CD14-positive monocyte (primary cell): ENCODE measurements at regions not wholly inside any gene's neighbourhood (a gene's known extent, or its start where the extent isn't known, plus 50 kb on each side); places are given as distances from the start of the nearest gene placed in this dataset.

Experiments
- DNase-seq, 3 donors: peaks; one replicate each; pipeline ENCODE4 v3.0.0-alpha.2; 2011 to 2022
- H2AFZ ChIP-seq: 2 replicates; pipeline ENCODE4 v1.6.0; 2012; ENCODE audit warnings: mild to moderate bottlenecking, low read depth, low read length, inconsistent platforms; ENCODE audit not compliant: insufficient read depth, poor library complexity, severe bottlenecking
- H3K27ac ChIP-seq, 2 donors: 1 replicate in 1 of 2; 2 replicates in 1 of 2; pipeline ENCODE4 v1.5.1; 2012 to 2013; ENCODE audit warnings: low read length in 2 of 2, control low read depth in 1 of 2, inconsistent platforms in 1 of 2, low read depth in 1 of 2, mild to moderate bottlenecking in 1 of 2
- H3K27me3 ChIP-seq, 2 donors: one replicate each; pipeline versions ENCODE4 v1.6.0 to v1.6.1; 2011 to 2013; ENCODE audit warnings: low read length in 2 of 2; ENCODE audit not compliant: control insufficient read depth in 2 of 2, insufficient read depth in 2 of 2
- H3K36me3 ChIP-seq, 2 donors: replicated peaks in 1 of 2; 1 replicate in 1 of 2; 2 replicates in 1 of 2; pipeline versions ENCODE4 v1.5.1 to v1.6.1; 2012 to 2013; ENCODE audit warnings: low read length in 2 of 2, control low read depth in 1 of 2, inconsistent platforms in 1 of 2, mild to moderate bottlenecking in 1 of 2; ENCODE audit not compliant: insufficient read depth in 2 of 2, control insufficient read depth in 1 of 2
- H3K4me1 ChIP-seq, 2 donors: 1 replicate in 1 of 2; 2 replicates in 1 of 2; pipeline versions ENCODE4 v1.5.1 to v1.6.1; 2012 to 2013; ENCODE audit warnings: low read length in 2 of 2, control low read depth in 1 of 2, inconsistent platforms in 1 of 2, mild to moderate bottlenecking in 1 of 2, moderate library complexity in 1 of 2; ENCODE audit not compliant: insufficient read depth in 2 of 2, control insufficient read depth in 1 of 2
- H3K4me2 ChIP-seq: replicated peaks from 2 replicates; pipeline ENCODE3; 2012; ENCODE audit warnings: low read length, moderate library complexity, mild to moderate bottlenecking; ENCODE audit not compliant: poor library complexity, severe bottlenecking; ENCODE audit errors: extremely low read depth
- H3K4me3 ChIP-seq, 3 experiments: fragments of 200-600 bp in 1 of 3; sonication (generic) in 1 of 3; replicated peaks in 1 of 3; 1 replicate in 2 of 3; 2 replicates in 1 of 3; pipeline ENCODE4 v1.5.1; 2011 to 2013; ENCODE audit warnings: low read length in 3 of 3, mild to moderate bottlenecking in 3 of 3, control low read depth in 2 of 3, low read depth in 2 of 3, inconsistent platforms in 1 of 3, moderate library complexity in 1 of 3
- H3K79me2 ChIP-seq: 2 replicates; pipeline ENCODE4 v1.6.0; 2012; ENCODE audit warnings: mild to moderate bottlenecking, control low read depth, inconsistent platforms, low read length, moderate library complexity; ENCODE audit not compliant: insufficient read depth
- H3K9ac ChIP-seq: 2 replicates; pipeline ENCODE4 v1.6.0; 2017; ENCODE audit warnings: low read length, mild to moderate bottlenecking; ENCODE audit not compliant: insufficient read depth, poor library complexity, severe bottlenecking
- H3K9me3 ChIP-seq, 2 donors: replicated peaks in 1 of 2; 1 replicate in 1 of 2; 2 replicates in 1 of 2; pipeline versions ENCODE4 v1.5.1 to v1.6.1; 2012 to 2013; ENCODE audit warnings: low read length in 2 of 2, control low read depth in 1 of 2; ENCODE audit not compliant: control insufficient read depth in 1 of 2, insufficient read depth in 1 of 2
- H4K20me1 ChIP-seq: 2 replicates; pipeline ENCODE4 v1.6.0; 2012; ENCODE audit warnings: mild to moderate bottlenecking, low read length, control low read depth, moderate library complexity; ENCODE audit not compliant: insufficient read depth
- H3K27ac Mint-ChIP-seq, 7 donors: one replicate each; pipeline ENCODE4 v1.8.0; 2020; ENCODE audit warnings: mild to moderate bottlenecking in 7 of 7, mixed read lengths in 7 of 7, moderate library complexity in 6 of 7, inconsistent platforms in 2 of 7
- H3K27me3 Mint-ChIP-seq, 3 donors: one replicate each; pipeline ENCODE4 v1.8.0; 2021 to 2022; ENCODE audit warnings: low read depth in 3 of 3, mild to moderate bottlenecking in 3 of 3, mixed read lengths in 3 of 3, moderate library complexity in 3 of 3, inconsistent platforms in 1 of 3
- H3K36me3 Mint-ChIP-seq, 2 donors: one replicate each; pipeline ENCODE4 v1.8.0; 2020; ENCODE audit warnings: mixed read lengths in 2 of 2, inconsistent platforms in 1 of 2, mild to moderate bottlenecking in 1 of 2
- H3K4me1 Mint-ChIP-seq: one replicate; pipeline ENCODE4 v1.8.0; 2020; ENCODE audit warnings: mild to moderate bottlenecking, mixed read lengths
- H3K4me3 Mint-ChIP-seq, 2 donors: one replicate each; pipeline ENCODE4 v1.8.0; 2020; ENCODE audit warnings: mild to moderate bottlenecking in 2 of 2, mixed read lengths in 2 of 2, moderate library complexity in 1 of 2
- H3K9me3 Mint-ChIP-seq, 7 donors: one replicate each; pipeline ENCODE4 v1.8.0; 2020 to 2022; ENCODE audit warnings: mixed read lengths in 7 of 7, mild to moderate bottlenecking in 6 of 7, moderate library complexity in 6 of 7, inconsistent platforms in 2 of 7
- WGBS: methylation state at CpG from one replicate; pipeline ENCODE4 v1.1.5; 2013; ENCODE audit warnings: missing lambda C conversion rate; ENCODE audit not compliant: insufficient coverage; 5-methylcytosine and 5-hydroxymethylcytosine counted together
- intact Hi-C, 2 donors: fragments of 100-400 bp; cut with micrococcal nuclease; formaldehyde crosslinking; loops; one replicate each; pipeline versions ENCODE4 v1.15.0 to v1.15.1; 2023
- TF ChIP-seq, protein P1 (sequence below): fragments of 200-600 bp; IDR thresholded peaks from one replicate; pipeline ENCODE4 v1.8.0; 2022; ENCODE audit warnings: antibody characterized with exemption, mild to moderate bottlenecking

GRCh38 chr9:2957656-2958200, 113.8 kb upstream of the PUM3 start:
- no peak overlapping the region for H3K9ac ChIP-seq
- H3K36me3 Mint-ChIP-seq: no peaks in the 10 kb centered on the region
- H3K27ac ChIP-seq: no peak overlapping the region
- no peaks in the 10 kb centered on the region for H3K36me3 ChIP-seq
- no peak overlapping the region for H2AFZ ChIP-seq
- TF ChIP-seq, protein P1, sequence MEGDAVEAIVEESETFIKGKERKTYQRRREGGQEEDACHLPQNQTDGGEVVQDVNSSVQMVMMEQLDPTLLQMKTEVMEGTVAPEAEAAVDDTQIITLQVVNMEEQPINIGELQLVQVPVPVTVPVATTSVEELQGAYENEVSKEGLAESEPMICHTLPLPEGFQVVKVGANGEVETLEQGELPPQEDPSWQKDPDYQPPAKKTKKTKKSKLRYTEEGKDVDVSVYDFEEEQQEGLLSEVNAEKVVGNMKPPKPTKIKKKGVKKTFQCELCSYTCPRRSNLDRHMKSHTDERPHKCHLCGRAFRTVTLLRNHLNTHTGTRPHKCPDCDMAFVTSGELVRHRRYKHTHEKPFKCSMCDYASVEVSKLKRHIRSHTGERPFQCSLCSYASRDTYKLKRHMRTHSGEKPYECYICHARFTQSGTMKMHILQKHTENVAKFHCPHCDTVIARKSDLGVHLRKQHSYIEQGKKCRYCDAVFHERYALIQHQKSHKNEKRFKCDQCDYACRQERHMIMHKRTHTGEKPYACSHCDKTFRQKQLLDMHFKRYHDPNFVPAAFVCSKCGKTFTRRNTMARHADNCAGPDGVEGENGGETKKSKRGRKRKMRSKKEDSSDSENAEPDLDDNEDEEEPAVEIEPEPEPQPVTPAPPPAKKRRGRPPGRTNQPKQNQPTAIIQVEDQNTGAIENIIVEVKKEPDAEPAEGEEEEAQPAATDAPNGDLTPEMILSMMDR: no peak
- H3K4me3 Mint-ChIP-seq: no peak overlapping the region
- WGBS: 71% methylated on average over 5 of the region's 6 CpGs
- no peaks in the 10 kb centered on the region for H3K79me2 ChIP-seq
- H4K20me1 ChIP-seq: no peaks in the 10 kb centered on the region
- H3K27me3 Mint-ChIP-seq: peaks cover 4 to 6% (median 6%) of the 10 kb centered on the region in 3 donors
- H3K4me1 ChIP-seq: no peaks in the 10 kb centered on the region
- no peaks in the 10 kb centered on the region for H3K4me1 Mint-ChIP-seq
- intact Hi-C loops: no loop called here
- no peak for DNase-seq
- peaks cover 0 to 1% (median 0%) of the 10 kb centered on the region in 7 donors for H3K9me3 Mint-ChIP-seq
- H3K27me3 ChIP-seq: no peaks in the 10 kb centered on the region
- no peak overlapping the region for H3K4me3 ChIP-seq
- no peak overlapping the region for H3K4me2 ChIP-seq
- no peak overlapping the region for H3K27ac Mint-ChIP-seq
- no peaks in the 10 kb centered on the region for H3K9me3 ChIP-seq

DNA sequence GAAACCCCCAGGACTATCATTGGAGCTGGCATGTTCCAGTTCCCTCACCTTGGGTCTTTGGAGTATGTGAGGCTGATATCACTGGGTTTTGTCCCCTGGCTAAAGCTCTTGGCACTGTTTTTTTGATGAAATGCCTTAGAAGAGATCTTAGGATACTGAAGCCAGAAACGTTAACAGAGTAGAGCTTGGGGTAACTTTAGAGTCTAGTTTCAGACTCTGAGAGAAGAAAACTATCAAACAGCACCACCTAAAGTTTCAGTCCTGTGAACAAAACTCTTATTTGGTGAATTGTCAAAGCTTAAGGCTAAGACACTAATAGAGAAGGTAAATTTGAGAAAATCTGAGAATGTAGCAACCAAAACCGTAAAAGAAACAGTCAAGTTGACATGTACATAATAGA, 111.7 kb upstream of the PUM3 start:
- Histone ChIP-seq H3K9ac (no peak overlapping the region), H4K20me1 (no peaks in the 10 kb centered on the region), H3K79me2 (no peaks in the 10 kb centered on the region), H2AFZ (no peak overlapping the region), H3K27me3 (no peaks in the 10 kb centered on the region), H3K36me3 (no peaks in the 10 kb centered on the region), H3K4me1 (no peaks in the 10 kb centered on the region), H3K4me2 (no peak overlapping the region), H3K9me3 (no peaks in the 10 kb centered on the region), H3K4me3 (no peak overlapping the region), H3K27ac (no peak overlapping the region)
- no peaks in the 10 kb centered on the region for H3K4me1 Mint-ChIP-seq
- TF ChIP-seq, protein P1: no peak
- WGBS: no CpG with 5 or more reads among the region's 2 CpGs
- intact Hi-C loops: no loop called here
- no peak overlapping the region for H3K4me3 Mint-ChIP-seq
- peaks cover 0 to 1% (median 0%) of the 10 kb centered on the region in 7 donors for H3K9me3 Mint-ChIP-seq
- H3K36me3 Mint-ChIP-seq: no peaks in the 10 kb centered on the region
- peaks cover 4 to 6% (median 6%) of the 10 kb centered on the region in 3 donors for H3K27me3 Mint-ChIP-seq
- no peak for DNase-seq
- H3K27ac Mint-ChIP-seq: no peak overlapping the region
